ENCODE measurements at regions not wholly inside any gene's neighbourhood (a gene's known extent, or its start where the extent isn't known, plus 50 kb on each side); places are given as distances from the start of the nearest gene placed in this dataset.

GRCh38 chr14:66293533-66294105 lies 192.6 kb upstream of the CCDC196 start:
- no peak overlapping the region for H3K4me3 ChIP-seq (ENCODE audit: low read depth, low read length)
- no peak for TF ChIP-seq CTCF (IDR thresholded peaks at IDR 0.05; ENCODE audit: borderline replicate concordance, insufficient read depth, low read depth, low read length)

- TF ChIP-seq CTCF (IDR thresholded peaks at IDR 0.05; ENCODE audit: borderline replicate concordance, insufficient read depth, low read depth, low read length), result no peak
- H3K4me3 ChIP-seq (ENCODE audit: low read depth, low read length), result no peak overlapping the region
These were observed 190.8 kb upstream of the CCDC196 start for GRCh38 chr14:66295386-66295785.

- TF ChIP-seq CTCF (IDR thresholded peaks at IDR 0.05; ENCODE audit: borderline replicate concordance, insufficient read depth, low read depth, low read length), result no peak
- H3K4me3 ChIP-seq (ENCODE audit: low read depth, low read length), result no peak overlapping the region
These were observed 185.3 kb upstream of the CCDC196 start for GRCh38 chr14:66300886-66301285.

- TF ChIP-seq CTCF (IDR thresholded peaks at IDR 0.05; ENCODE audit: borderline replicate concordance, insufficient read depth, low read depth, low read length), result no peak
- H3K4me3 ChIP-seq (ENCODE audit: low read depth, low read length), result no peak overlapping the region
These were observed 180.1 kb upstream of the CCDC196 start for GRCh38 chr14:66306101-66306500.

GRCh38 chr14:66311058-66311457 lies 175.1 kb upstream of the CCDC196 start:
- no peak overlapping the region for H3K4me3 ChIP-seq (ENCODE audit: low read depth, low read length)
- TF ChIP-seq CTCF (IDR thresholded peaks at IDR 0.05; ENCODE audit: borderline replicate concordance, insufficient read depth, low read depth, low read length), result no peak

GRCh38 chr14:66311990-66312389 lies 174.2 kb upstream of the CCDC196 start:
- no peak for TF ChIP-seq CTCF (IDR thresholded peaks at IDR 0.05; ENCODE audit: borderline replicate concordance, insufficient read depth, low read depth, low read length)
- H3K4me3 ChIP-seq (ENCODE audit: low read depth, low read length), result no peak overlapping the region

GRCh38 chr14:66312451-66312850 lies 173.7 kb upstream of the CCDC196 start:
- no peak overlapping the region for H3K4me3 ChIP-seq (ENCODE audit: low read depth, low read length)
- TF ChIP-seq CTCF (IDR thresholded peaks at IDR 0.05; ENCODE audit: borderline replicate concordance, insufficient read depth, low read depth, low read length), result no peak

Measured in GM12875 (cell line).